Activated T-cell treated with anti-CD3 and anti-CD28 coated beads for 48 hours (primary cell): ENCODE measurements at regions not wholly inside any gene's neighbourhood (a gene's known extent, or its start where the extent isn't known, plus 50 kb on each side); places are given as distances from the start of the nearest gene placed in this dataset.
"Not testable (repeated sequence)": the region's sequence is repeated elsewhere in the genome, so short reads cannot be mapped to it uniquely, and the experiment has no call there.

ENCODE experiments used
- DNase-seq: peaks from one replicate; pipeline ENCODE4 v3.0.0-alpha.2; 2020; ENCODE audit warnings: low read depth

GRCh38 chr1:145553795-145554194 lies 54.0 kb upstream of the GPR89A start:
- not testable (repeated sequence) for DNase-seq

- DNase-seq = no peak
Measured at GRCh38 chr1:145545055-145545454, 62.7 kb upstream of the GPR89A start.

DNA sequence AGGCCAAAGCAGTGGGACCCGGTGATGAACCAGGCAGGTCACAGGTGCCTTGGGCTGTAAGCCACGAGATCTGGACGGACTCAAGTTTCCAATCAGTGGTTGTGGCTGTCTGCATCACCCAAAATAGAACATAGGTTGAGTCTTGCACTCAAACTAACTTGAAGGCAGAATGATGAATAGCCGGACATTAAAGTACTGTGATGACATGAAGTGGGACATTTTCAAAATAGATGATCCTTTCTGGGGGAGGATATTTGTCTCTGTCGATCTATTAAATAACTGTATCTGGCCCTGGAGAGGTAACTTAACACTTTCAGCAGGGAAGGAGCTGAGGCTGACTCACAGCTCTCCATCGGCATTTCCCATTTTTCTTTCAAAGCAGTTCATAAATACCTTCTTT lies 66.1 kb upstream of the GPR89A start:
- not testable (repeated sequence) for DNase-seq

GRCh38 chr1:145541246-145541645 lies 66.5 kb upstream of the GPR89A start:
- DNase-seq = not testable (repeated sequence)

DNA sequence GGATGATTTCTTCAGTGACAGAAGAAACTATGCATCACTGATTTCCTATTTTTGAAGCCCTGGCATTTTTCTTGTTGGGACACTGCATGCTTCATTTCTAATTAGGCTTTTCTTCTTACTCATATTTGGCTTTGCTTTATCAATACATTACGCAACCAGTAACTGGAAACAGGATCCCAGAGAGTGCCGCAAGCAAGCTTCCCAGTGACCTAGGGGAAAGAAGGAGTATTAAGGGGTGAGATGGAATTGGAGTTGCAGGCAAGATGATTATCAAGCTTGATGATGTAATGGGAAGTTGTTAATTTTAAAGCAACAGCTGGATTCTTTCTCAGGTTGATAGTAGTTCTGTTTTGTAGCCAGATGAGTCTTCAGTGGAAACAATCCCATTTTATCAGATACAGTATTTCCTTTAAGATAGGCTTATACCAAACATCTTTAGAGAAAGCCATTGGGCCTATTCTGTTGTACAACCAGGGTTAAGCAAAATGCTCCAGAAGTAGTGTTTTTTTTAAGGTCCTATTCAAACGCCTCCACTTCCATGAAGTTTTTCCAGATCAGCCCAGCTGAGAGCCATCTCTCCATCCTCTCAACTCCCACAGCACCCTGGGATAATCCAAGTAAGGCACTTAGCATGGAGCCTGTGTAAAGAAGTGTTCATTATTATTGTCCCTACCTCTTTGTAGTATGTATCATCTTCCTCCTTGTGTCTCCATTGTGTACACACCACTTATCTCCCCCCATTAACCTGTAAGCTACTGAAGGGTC lies 69.5 kb upstream of the GPR89A start:
- not testable (repeated sequence) for DNase-seq

GRCh38 chr1:145537003-145537402 lies 70.8 kb upstream of the GPR89A start:
- not testable (repeated sequence) for DNase-seq

DNA sequence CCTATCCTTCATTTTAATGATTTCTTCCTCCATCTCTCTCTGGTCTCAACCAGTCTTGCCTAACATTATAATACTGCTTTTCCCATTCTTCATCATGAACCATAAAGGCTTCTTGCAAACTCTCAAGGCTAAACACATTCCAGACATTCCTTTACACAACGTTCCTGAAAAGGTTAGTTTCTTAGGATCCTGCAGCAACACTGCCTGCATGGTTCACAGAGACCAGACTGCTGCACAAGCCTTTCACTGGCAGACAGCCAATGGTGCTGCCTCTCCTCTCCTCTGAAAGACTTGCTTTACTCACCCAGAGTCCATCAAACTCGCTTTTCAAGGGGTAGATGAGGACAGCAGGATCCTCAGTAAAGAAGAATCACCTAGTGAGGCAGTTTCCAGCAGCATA lies 72.3 kb upstream of the GPR89A start:
- DNase-seq = not testable (repeated sequence)

DNA sequence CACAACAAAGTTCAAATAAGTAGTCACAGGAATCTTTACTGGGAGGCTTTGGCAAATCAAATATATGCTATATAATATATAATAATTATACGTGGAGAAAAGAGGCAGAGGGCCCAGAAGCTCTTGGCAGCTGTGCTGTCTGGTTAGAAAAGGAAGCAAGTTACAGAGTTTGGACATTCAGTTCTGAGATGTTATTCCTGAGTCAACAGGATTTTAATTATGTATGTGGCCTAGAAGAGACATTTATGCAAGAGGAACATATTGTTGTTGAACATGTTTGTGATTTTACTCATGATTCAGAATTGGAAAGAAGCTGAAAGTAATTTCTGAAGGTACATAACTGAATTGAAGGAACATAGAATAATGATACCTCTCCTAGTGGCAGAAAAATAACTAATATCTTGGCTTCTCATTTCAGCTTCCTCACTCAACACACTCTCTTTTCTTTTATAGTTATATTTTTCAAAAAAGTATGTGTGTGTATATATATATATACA lies 79.7 kb upstream of the GPR89A start:
- not testable (repeated sequence) for DNase-seq

- DNase-seq = not testable (repeated sequence)
Measured at GRCh38 chr1:145520159-145520558, 87.6 kb upstream of the GPR89A start.

DNA sequence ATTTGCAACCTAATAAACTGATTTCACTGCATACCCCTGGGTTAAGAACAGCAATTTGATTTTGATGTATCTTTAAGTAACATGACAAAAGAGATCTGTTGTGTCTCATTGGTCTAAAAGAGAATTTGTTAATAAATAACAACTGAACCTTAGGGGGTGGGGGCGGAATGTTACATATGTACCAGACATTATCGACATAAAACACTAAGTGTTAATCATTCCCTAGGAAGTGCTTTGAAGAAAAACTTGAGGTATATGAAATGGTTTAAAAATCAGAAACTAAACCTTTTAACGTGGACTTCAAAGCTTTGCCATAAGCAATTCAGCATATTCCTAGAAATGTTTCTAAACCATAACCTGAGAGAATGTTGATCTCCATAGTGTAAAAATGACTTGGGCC lies 88.5 kb upstream of the GPR89A start:
- DNase-seq = not testable (repeated sequence)

DNA sequence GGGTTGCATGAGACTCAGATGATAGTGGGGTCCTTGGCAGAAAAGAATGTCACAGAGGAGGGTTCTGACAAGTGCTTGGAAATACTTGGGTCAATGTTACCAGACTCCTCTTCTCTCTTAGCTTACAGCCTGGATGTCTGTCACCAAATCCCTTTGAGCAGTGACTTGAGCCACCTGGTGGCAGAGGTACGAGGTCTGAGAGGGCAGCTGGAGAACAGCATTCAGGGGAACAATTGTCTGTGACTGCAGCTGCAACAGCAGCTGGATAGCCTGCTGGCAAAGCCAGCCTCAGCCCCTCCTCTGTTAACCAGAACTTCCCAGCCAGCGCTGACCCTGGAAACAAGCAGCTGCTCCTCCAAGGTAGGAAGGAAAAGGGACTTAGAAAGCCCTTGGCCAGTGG lies 87.6 kb upstream of the NBPF20 start:
- DNase-seq = peak; percentile 8

DNA sequence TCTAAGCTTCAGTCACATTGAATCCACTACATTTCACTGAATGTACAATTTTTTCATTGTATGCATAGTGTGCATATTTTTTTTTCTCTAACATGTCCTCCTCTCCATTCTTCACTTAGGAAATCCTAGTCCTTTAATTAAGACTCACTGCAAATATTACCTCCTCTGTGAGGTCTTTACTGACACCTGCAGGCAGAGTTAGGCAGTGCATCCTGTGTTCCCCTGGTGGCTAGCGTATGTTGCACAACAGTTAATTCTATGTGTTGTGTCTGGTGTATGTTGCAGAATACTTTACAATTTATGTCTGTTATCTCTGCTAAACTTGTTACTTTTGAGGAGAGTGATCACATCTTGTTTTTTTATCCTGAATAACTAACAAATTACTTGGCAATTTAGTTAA lies 82.7 kb upstream of the NBPF20 start:
- DNase-seq = not testable (repeated sequence)

- not testable (repeated sequence) for DNase-seq
Measured at GRCh38 chr1:145505663-145506647, 80.6 kb upstream of the NBPF20 start.

DNA sequence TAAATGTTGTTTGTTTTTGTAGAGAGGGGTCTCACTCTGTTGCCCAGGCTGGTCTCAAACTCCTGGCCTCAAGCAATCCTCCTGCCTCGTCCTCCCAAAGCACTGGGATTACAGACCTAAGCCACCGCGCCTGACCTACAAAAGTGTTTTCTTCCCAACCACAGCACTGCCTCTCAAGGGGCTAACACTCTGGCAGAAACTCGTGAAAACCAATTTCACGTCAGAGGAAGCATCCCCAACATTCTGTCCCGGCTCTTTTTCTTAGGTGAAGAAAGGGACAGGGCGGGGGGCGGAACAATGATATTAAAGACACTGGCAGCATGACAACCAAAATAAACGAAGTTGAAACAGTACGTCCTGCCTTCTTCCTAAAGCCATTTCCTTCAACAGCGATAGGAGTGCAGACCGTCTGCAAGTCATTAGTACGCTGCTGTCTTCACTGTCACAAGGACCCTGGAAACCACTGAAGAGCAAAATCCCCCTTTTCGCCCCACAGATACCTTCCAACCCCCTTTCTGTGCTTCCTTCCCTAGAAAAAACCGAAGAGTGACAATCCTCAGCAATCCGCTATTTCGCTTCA lies 79.5 kb upstream of the NBPF20 start:
- DNase-seq = not testable (repeated sequence)

- DNase-seq = not testable (repeated sequence)
Measured at GRCh38 chr1:145504310-145504709, 78.9 kb upstream of the NBPF20 start.

GRCh38 chr1:145500251-145500650 lies 74.8 kb upstream of the NBPF20 start:
- not testable (repeated sequence) for DNase-seq

DNA sequence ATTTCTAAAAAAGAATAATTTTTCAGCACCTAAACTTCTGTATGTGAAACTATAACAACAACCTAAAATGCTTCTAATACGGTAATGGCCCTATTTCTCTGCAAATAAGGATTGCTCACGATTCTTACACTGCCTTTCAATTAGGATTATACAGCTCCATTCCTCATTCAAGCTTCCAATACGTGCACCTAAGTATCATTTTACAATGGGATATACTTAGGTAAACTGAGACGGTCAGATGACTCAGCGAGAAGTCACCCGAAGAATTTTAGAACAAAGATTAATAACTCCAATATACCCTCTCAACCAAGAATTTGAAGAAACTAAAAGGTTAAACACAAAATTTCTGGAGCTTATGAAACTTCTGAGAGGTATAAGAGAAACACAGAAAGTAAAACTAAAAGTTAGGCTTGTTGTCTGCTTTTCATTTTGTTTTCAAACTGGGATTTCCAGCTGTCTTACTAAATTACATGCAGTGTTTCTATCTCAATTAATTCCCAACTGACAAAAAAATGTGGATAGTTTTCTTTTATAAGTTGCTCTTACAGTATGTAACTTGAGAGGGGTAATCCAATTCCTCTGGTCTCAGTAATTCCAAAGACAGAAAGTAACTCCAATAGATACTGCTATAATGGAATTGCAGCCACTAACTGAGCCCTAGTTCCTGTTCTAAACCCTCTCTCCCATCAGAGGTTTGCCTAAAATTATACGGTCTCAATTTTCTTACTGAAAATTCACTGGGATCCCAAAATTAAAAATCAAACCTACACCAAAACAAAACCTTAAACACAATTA lies 69.9 kb upstream of the NBPF20 start:
- not testable (repeated sequence) for DNase-seq

DNA sequence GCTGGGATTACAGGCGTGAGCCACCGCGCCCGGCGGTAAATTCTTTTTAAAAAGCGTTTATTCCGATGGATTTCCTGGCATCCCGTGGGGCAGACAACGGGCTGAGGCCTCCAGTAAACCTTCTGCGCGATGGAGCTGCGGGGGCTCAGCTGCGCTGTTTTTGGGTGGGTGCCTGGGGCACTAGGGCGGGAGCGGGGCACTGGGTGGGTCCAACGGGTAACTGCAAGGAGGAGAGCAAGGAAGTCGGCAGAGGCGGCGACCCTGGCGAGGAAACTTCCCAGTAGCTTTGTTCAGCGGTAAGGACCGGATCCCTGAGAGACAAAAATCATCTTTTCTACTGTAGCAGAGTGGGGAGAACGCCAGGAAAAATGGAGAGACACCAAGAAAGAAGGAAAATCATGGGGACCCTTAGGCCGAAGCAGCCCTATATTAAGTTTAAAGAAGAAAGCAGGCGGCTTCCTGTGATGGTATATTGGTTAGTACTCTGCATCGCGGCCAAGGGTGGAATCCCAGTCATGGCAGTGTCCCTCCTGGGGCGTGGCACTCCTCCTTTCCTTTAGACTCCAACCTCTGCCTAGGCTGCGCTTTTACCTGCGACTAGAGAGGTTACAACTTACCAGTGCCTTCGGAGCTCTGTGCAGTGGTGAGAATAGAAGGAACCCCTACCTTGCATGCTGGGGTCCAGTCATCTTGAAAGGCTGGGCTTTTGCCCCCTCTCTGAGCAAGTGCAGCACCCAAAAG lies 63.0 kb upstream of the NBPF20 start:
- DNase-seq = not testable (repeated sequence)

GRCh38 chr1:145487156-145487555 lies 61.8 kb upstream of the NBPF20 start:
- not testable (repeated sequence) for DNase-seq

DNA sequence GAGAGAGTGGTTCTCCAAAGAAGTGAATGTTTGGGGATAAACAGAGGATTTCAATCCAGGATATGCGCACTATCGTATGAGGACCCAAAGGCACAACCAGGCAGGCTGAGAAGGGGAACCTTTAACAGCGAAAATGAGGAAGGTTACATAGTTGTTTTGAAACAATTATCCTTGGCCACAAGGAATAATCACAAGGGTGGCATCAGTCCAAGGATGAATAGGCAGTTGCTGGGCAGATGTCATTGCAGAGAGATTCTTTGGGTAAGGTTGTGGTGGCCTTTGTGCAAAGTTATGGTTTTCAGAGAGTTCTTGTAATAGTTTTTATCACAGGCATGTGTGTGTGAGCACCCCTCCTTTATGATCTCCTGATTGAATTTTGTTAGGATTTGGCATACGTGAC lies 58.9 kb upstream of the NBPF20 start:
- DNase-seq = not testable (repeated sequence)
